PC-3 (cell line): ENCODE measurements at regions not wholly inside any gene's neighbourhood (a gene's known extent, or its start where the extent isn't known, plus 50 kb on each side); places are given as distances from the start of the nearest gene placed in this dataset.

Experiments
- ATAC-seq: fragments of 200-7000 bp; cut with Tn5 transposase; 2 replicates; pipeline ENCODE4 v1.9.1; 2020; ENCODE audit warnings: mild to moderate bottlenecking, moderate library complexity
- BruUV-seq: library from RNA; stranded (reverse); fragments of 400-500 nt; replicated peaks from 2 replicates; lab custom pipeline; 2021; lab: Mats Ljungman, UMichigan
- CTCF ChIA-PET: fragments of 300-600 bp; sonication (Branson Sonifier 250); formaldehyde crosslinking; loops from one replicate; lab custom pipeline; 2022; ENCODE audit warnings: antibody characterized with exemption; lab: Charles Lee
- POLR2A ChIA-PET: fragments of 300-600 bp; sonication (Branson Sonifier 250); formaldehyde crosslinking; loops from one replicate; lab custom pipeline; 2022; ENCODE audit warnings: antibody characterized with exemption; ENCODE audit not compliant: unreplicated experiment; lab: Charles Lee
- DNase-seq: peaks from one replicate; pipeline ENCODE4 v3.0.0-alpha.2; 2015
- H2AFZ ChIP-seq: fragments of 300-600 bp; sonication (generic); 2 replicates; pipeline ENCODE4 v1.6.0; 2016; ENCODE audit warnings: antibody characterized with exemption, low read length
- H3F3A ChIP-seq: fragments of 300-600 bp; sonication (generic); one replicate; pipeline ENCODE4 v1.6.0; 2017; ENCODE audit warnings: antibody characterized with exemption, low read length, control low read depth, mild to moderate bottlenecking; ENCODE audit not compliant: unreplicated experiment
- H3K27ac ChIP-seq: fragments of 300-600 bp; sonication (generic); 2 replicates; pipeline ENCODE4 v1.5.1; 2016; ENCODE audit warnings: mild to moderate bottlenecking, low read length
- H3K27me3 ChIP-seq: fragments of 300-600 bp; sonication (generic); 2 replicates; pipeline ENCODE4 v1.6.1; 2016; ENCODE audit warnings: low read length, mixed read lengths
- H3K36me3 ChIP-seq: fragments of 300-600 bp; sonication (generic); 2 replicates; pipeline ENCODE4 v1.6.1; 2016; ENCODE audit warnings: low read depth, mixed run types, low read length, mixed read lengths
- H3K4me1 ChIP-seq: fragments of 300-600 bp; sonication (generic); 2 replicates; pipeline ENCODE4 v1.5.1; 2016; ENCODE audit warnings: low read length; ENCODE audit not compliant: insufficient read depth
- H3K4me2 ChIP-seq: fragments of 300-600 bp; sonication (generic); 2 replicates; pipeline ENCODE4 v1.6.0; 2016; ENCODE audit warnings: low read length
- H3K4me3 ChIP-seq: fragments of 300-600 bp; sonication (generic); 2 replicates; pipeline ENCODE4 v1.5.1; 2016; ENCODE audit warnings: mild to moderate bottlenecking, low read length, mixed read lengths
- H3K79me2 ChIP-seq: fragments of 300-600 bp; sonication (generic); 2 replicates; pipeline ENCODE4 v1.6.1; 2017; ENCODE audit warnings: low read length, mixed read lengths
- H3K9ac ChIP-seq: fragments of 300-600 bp; sonication (generic); 2 replicates; pipeline ENCODE4 v1.6.0; 2016; ENCODE audit warnings: mild to moderate bottlenecking, low read length
- H3K9me2 ChIP-seq: fragments of 300-600 bp; sonication (generic); replicated peaks from 2 replicates; pipeline ENCODE4 v1.6.1; 2016; ENCODE audit warnings: mixed run types, low read length, mixed read lengths
- H3K9me3 ChIP-seq: fragments of 300-600 bp; sonication (generic); 2 replicates; pipeline ENCODE4 v1.6.1; 2016; ENCODE audit warnings: low read length, mixed read lengths
- H4K20me1 ChIP-seq: fragments of 300-600 bp; sonication (generic); 2 replicates; pipeline ENCODE4 v1.6.1; 2016; ENCODE audit warnings: low read length, mixed read lengths
- EZH2 ChIP-seq: fragments of 300-600 bp; sonication (generic); IDR thresholded peaks from one replicate; pipeline ENCODE4 v1.6.1; 2017; ENCODE audit warnings: antibody characterized with exemption, mild to moderate bottlenecking, low read length; ENCODE audit not compliant: unreplicated experiment
- EZH2phosphoT487 ChIP-seq: fragments of 300-600 bp; sonication (generic); IDR thresholded peaks from 2 replicates; pipeline ENCODE4 v1.6.1; 2018; ENCODE audit warnings: mild to moderate bottlenecking, antibody characterized with exemption, low read length, borderline replicate concordance
- intact Hi-C: fragments of 100-400 bp; cut with micrococcal nuclease; formaldehyde crosslinking; loops from 2 replicates; pipeline ENCODE4 v1.9.0; 2023
- TF ChIP-seq, protein P1 (sequence below): fragments of 300-600 bp; sonication (generic); conservative IDR thresholded peaks from 2 replicates; pipeline ENCODE4 v1.5.1; 2017; ENCODE audit warnings: antibody characterized with exemption, low read depth, mild to moderate bottlenecking, low read length

DNA sequence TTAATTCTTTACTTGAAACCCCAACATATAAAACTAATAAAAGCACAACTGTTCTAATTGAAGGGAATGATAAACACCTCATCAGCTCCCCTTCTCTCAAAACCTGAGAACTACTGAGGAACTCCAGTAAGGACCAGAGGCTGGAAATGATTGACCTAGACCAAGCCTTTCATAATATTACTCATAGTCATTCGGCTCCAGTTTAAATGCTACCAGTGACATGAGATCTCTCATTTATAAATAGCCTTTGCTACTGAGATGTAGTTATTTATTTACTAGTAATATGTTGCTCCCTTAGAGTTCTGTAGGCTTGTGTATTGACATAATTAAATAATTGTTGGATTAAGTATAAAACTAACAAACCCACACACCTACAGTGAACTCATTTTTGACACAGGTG is 209.8 kb upstream of the PRMT6 start:
- Histone ChIP-seq H3K27me3 (no peaks in the 10 kb centered on the region), H3K4me3 (no peak overlapping the region), H2AFZ (no peak overlapping the region), H3K9me2 (no peaks in the 10 kb centered on the region), H3K27ac (no peak overlapping the region), H3K9me3 (no peaks in the 10 kb centered on the region), H3K4me1 (no peaks in the 10 kb centered on the region), H3K4me2 (no peak overlapping the region), H3K36me3 (no peaks in the 10 kb centered on the region), H3K79me2 (no peaks in the 10 kb centered on the region), H3K9ac (no peak overlapping the region), H4K20me1 (no peaks in the 10 kb centered on the region), H3F3A (no peaks in the 10 kb centered on the region)
- ATAC-seq = no peak
- TF ChIP-seq EZH2 (no peak), EZH2phosphoT487 (no peak)
- TF ChIP-seq, protein P1, sequence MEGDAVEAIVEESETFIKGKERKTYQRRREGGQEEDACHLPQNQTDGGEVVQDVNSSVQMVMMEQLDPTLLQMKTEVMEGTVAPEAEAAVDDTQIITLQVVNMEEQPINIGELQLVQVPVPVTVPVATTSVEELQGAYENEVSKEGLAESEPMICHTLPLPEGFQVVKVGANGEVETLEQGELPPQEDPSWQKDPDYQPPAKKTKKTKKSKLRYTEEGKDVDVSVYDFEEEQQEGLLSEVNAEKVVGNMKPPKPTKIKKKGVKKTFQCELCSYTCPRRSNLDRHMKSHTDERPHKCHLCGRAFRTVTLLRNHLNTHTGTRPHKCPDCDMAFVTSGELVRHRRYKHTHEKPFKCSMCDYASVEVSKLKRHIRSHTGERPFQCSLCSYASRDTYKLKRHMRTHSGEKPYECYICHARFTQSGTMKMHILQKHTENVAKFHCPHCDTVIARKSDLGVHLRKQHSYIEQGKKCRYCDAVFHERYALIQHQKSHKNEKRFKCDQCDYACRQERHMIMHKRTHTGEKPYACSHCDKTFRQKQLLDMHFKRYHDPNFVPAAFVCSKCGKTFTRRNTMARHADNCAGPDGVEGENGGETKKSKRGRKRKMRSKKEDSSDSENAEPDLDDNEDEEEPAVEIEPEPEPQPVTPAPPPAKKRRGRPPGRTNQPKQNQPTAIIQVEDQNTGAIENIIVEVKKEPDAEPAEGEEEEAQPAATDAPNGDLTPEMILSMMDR = no peak
- POLR2A ChIA-PET = no interaction called here
- intact Hi-C loops = no loop called here
- BruUV-seq = no TSS peak
- CTCF ChIA-PET = no interaction called here
- DNase-seq = no peak

DNA sequence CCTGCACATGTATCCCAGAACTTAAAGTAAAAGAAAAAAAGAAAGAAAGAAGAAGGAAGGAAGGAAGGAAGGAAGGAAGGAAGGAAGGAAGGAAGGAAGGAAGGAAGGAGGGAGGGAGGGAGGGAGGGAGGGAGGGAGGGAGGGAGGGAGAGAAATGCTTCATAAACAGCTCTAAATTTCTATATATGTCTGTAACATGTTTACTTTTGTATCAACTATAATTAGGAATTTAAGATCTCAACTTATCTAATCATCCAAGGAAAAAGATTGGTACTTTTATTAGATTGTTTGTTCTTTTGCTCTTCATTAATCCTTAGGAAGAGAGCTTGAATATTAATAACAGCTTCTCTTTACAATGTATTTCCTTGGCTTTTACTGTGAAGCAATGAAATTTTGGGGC is 195.4 kb upstream of the PRMT6 start:
- H3K9ac ChIP-seq = no peak overlapping the region
- H3K9me2 ChIP-seq = no peaks in the 10 kb centered on the region
- no peaks in the 10 kb centered on the region for H3K9me3 ChIP-seq
- no peak for ATAC-seq
- intact Hi-C loops = no loop called here
- H2AFZ ChIP-seq = no peak overlapping the region
- DNase-seq = no peak
- H3F3A ChIP-seq = no peaks in the 10 kb centered on the region
- H3K4me1 ChIP-seq = no peaks in the 10 kb centered on the region
- no TSS peak for BruUV-seq
- no peaks in the 10 kb centered on the region for H3K36me3 ChIP-seq
- no peaks in the 10 kb centered on the region for H3K79me2 ChIP-seq
- H4K20me1 ChIP-seq = no peaks in the 10 kb centered on the region
- no peak overlapping the region for H3K4me3 ChIP-seq
- no peaks in the 10 kb centered on the region for H3K27me3 ChIP-seq
- TF ChIP-seq, protein P1 = no peak
- TF ChIP-seq EZH2 (no peak), EZH2phosphoT487 (no peak)
- ChIA-PET POLR2A (no interaction called here), CTCF (no interaction called here)
- H3K27ac ChIP-seq = no peak overlapping the region
- H3K4me2 ChIP-seq = no peak overlapping the region

DNA sequence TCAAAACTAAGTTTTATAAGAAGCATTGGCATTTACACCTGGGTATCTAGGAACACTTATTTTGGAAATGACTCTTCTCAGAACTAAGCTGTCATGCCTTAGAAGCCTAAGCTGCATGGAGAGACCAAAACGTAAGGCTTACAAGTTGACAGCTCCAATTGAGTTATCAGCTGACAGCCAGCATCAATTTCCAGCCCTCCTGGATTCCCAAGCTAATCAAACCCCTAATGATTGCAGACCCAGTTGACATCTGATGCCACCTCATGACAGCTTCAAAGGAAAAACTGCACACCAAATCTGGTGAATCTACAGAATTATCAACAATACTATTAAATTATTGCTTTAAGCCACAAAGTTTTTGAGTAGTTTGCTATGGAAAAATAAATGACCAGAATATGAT is 187.6 kb upstream of the PRMT6 start:
- H3K79me2 ChIP-seq = no peaks in the 10 kb centered on the region
- no peak overlapping the region for H2AFZ ChIP-seq
- TF ChIP-seq EZH2phosphoT487 = no peak
- TF ChIP-seq EZH2 = no peak
- TF ChIP-seq, protein P1 = no peak
- intact Hi-C loops = no loop called here
- no peaks in the 10 kb centered on the region for H3K36me3 ChIP-seq
- no peak overlapping the region for H3K4me3 ChIP-seq
- no peaks in the 10 kb centered on the region for H3K9me2 ChIP-seq
- ChIA-PET CTCF (no interaction called here), POLR2A (no interaction called here)
- no peaks in the 10 kb centered on the region for H3K9me3 ChIP-seq
- BruUV-seq = no TSS peak
- peaks cover 7% of the 10 kb centered on the region; the same call in 1 of the 2 replicates for H3K4me1 ChIP-seq
- H3K9ac ChIP-seq = no peak overlapping the region
- H3F3A ChIP-seq = no peaks in the 10 kb centered on the region
- no peaks in the 10 kb centered on the region for H3K27me3 ChIP-seq
- no peak overlapping the region for H3K4me2 ChIP-seq
- DNase-seq (no peak), ATAC-seq (no peak)
- H3K27ac ChIP-seq = no peak overlapping the region
- no peaks in the 10 kb centered on the region for H4K20me1 ChIP-seq
